Mesenchymal stem cell (in vitro differentiated cells and primary cell): ENCODE measurements at regions not wholly inside any gene's neighbourhood (a gene's known extent, or its start where the extent isn't known, plus 50 kb on each side); places are given as distances from the start of the nearest gene placed in this dataset.
A peak's percentile ranks its signal among the peaks of the same experiment; 100 is the strongest.

Experiments used
- DNase-seq: peaks from one replicate; pipeline ENCODE4 v3.0.0-alpha.2; 2013
- H2AFZ ChIP-seq: one replicate; pipeline ENCODE4 v1.6.1; 2013; ENCODE audit warnings: low read depth, mild to moderate bottlenecking, control low read depth, inconsistent platforms, low read length, moderate library complexity
- H2AK5ac ChIP-seq: 2 replicates; pipeline ENCODE4 v1.6.1; 2013; ENCODE audit warnings: low read length, moderate library complexity, mild to moderate bottlenecking, inconsistent platforms; ENCODE audit not compliant: severe bottlenecking
- H2BK120ac ChIP-seq: one replicate; pipeline ENCODE4 v1.6.1; 2013; ENCODE audit warnings: low read depth, mild to moderate bottlenecking, inconsistent platforms, low read length, moderate library complexity
- H2BK12ac ChIP-seq, 2 experiments: one replicate each; pipeline ENCODE4 v1.6.1; 2013; ENCODE audit warnings: inconsistent platforms in 2 of 2, low read length in 2 of 2, mild to moderate bottlenecking in 2 of 2, moderate library complexity in 2 of 2, control low read depth in 1 of 2
- H2BK15ac ChIP-seq: one replicate; pipeline ENCODE4 v1.6.1; 2013; ENCODE audit warnings: mild to moderate bottlenecking, low read depth, inconsistent platforms; ENCODE audit not compliant: poor library complexity, severe bottlenecking
- H2BK5ac ChIP-seq: 2 replicates; pipeline ENCODE4 v1.6.1; 2013; ENCODE audit warnings: low read depth, mild to moderate bottlenecking, low read length, control low read depth, inconsistent platforms; ENCODE audit not compliant: poor library complexity, severe bottlenecking
- H3K14ac ChIP-seq, 2 experiments: one replicate each; pipeline ENCODE4 v1.6.1; 2013; ENCODE audit warnings: inconsistent platforms in 2 of 2, low read length in 2 of 2, control low read depth in 1 of 2, mild to moderate bottlenecking in 1 of 2, moderate library complexity in 1 of 2
- H3K18ac ChIP-seq, 2 experiments: one replicate each; pipeline ENCODE4 v1.6.1; 2013; ENCODE audit warnings: inconsistent platforms in 2 of 2, low read length in 2 of 2, control low read depth in 1 of 2, low read depth in 1 of 2, mild to moderate bottlenecking in 1 of 2
- H3K23ac ChIP-seq, 2 experiments: one replicate each; pipeline ENCODE4 v1.6.1; 2013; ENCODE audit warnings: inconsistent platforms in 2 of 2, low read length in 2 of 2, mild to moderate bottlenecking in 2 of 2, moderate library complexity in 2 of 2, control low read depth in 1 of 2
- H3K27ac ChIP-seq: 2 replicates; pipeline ENCODE4 v1.5.1; 2013; ENCODE audit warnings: mild to moderate bottlenecking, moderate library complexity, low read length, control low read depth, inconsistent platforms; ENCODE audit not compliant: poor library complexity, severe bottlenecking
- H3K27me3 ChIP-seq, 2 experiments: 2 replicates each; pipeline versions ENCODE4 v1.6.1 to v1.7.0; 2013; ENCODE audit warnings: low read length in 2 of 2, mild to moderate bottlenecking in 2 of 2, moderate library complexity in 2 of 2, control low read depth in 1 of 2, inconsistent platforms in 1 of 2; ENCODE audit not compliant: control insufficient read depth in 1 of 2, insufficient read depth in 1 of 2
- H3K36me3 ChIP-seq, 2 experiments: 2 replicates each; pipeline versions ENCODE4 v1.6.1 to v1.7.0; 2013; ENCODE audit warnings: low read length in 2 of 2, control low read depth in 1 of 2, inconsistent platforms in 1 of 2, low read depth in 1 of 2, mild to moderate bottlenecking in 1 of 2; ENCODE audit not compliant: insufficient read depth in 2 of 2, control insufficient read depth in 1 of 2
- H3K4ac ChIP-seq, 2 experiments: one replicate each; pipeline ENCODE4 v1.6.1; 2013; ENCODE audit warnings: inconsistent platforms in 2 of 2, low read length in 2 of 2, mild to moderate bottlenecking in 2 of 2, moderate library complexity in 2 of 2, control low read depth in 1 of 2, low read depth in 1 of 2
- H3K4me1 ChIP-seq: 2 replicates; pipeline ENCODE4 v1.6.1; 2013; ENCODE audit warnings: low read depth, low read length, control low read depth; ENCODE audit not compliant: control insufficient read depth, insufficient read depth
- H3K4me2 ChIP-seq: 2 replicates; pipeline ENCODE4 v1.6.1; 2013; ENCODE audit warnings: low read length, mild to moderate bottlenecking, inconsistent platforms; ENCODE audit not compliant: poor library complexity, severe bottlenecking
- H3K4me3 ChIP-seq, 2 experiments: 2 replicates each; pipeline versions ENCODE4 v1.5.1 to v1.7.0; 2013; ENCODE audit warnings: low read length in 2 of 2, mild to moderate bottlenecking in 2 of 2, control low read depth in 1 of 2, low read depth in 1 of 2; ENCODE audit not compliant: insufficient read depth in 1 of 2
- H3K79me1 ChIP-seq: replicated peaks from 2 replicates; pipeline ENCODE4 v1.6.1; 2013; ENCODE audit warnings: mild to moderate bottlenecking, control low read depth, low read length, inconsistent platforms; ENCODE audit not compliant: poor library complexity, severe bottlenecking
- H3K9ac ChIP-seq: 2 replicates; pipeline ENCODE4 v1.7.0; 2013; ENCODE audit warnings: mild to moderate bottlenecking, low read length, moderate library complexity
- H3K9me3 ChIP-seq: 2 replicates; pipeline ENCODE4 v1.7.0; 2013; ENCODE audit warnings: mild to moderate bottlenecking, low read length; ENCODE audit not compliant: control insufficient read depth
- H4K8ac ChIP-seq: one replicate; pipeline ENCODE4 v1.6.1; 2013; ENCODE audit warnings: inconsistent platforms, mild to moderate bottlenecking, low read length, moderate library complexity
- H4K91ac ChIP-seq: one replicate; pipeline ENCODE4 v1.6.1; 2013; ENCODE audit warnings: mild to moderate bottlenecking, low read length, inconsistent platforms
- WGBS: methylation state at CpG from one replicate; pipeline ENCODE4 v1.1.7; 2013; ENCODE audit warnings: mixed read lengths; 5-methylcytosine and 5-hydroxymethylcytosine counted together

DNA sequence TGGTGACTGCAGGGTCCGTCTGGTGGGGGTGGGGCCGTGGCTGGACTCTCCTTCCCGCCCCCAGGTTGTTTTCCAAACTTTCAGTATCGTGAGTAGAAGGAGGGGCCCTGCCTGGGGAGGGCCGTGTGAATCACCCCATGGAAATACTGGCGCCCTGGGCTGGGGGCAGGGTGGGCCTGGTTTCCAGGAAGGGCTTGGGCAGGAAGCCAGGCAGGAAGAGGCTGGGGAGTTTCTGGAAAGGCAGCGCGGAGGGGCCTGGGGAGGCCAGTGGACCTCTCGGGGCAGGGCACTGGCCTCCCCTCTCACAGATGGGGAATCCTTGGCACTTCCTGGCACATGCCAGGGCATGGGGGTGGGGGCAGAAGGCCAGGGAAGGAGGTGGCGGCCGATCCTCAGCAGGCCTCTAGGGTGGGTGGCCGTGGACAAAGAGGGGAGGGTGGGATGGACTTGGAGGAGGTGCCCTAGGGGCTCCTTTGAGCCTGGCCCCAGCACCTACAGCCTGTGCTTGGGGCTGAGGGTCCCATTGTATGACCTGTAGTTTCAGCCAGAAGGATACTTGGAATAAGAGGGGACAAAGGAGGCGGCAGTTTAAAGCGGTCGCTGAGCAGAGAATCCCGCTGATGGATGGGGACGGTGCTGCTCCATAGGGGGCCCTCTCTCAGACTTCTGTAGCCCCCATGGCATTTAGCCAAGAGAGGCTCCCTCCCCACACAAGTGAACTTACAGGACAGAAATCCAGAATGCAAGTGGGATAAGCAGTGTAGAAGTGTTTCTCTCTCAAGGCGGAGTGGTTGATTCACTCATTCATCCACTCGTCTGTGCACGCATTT, 56.5 kb upstream of the GATA2 start:
- Histone ChIP-seq H3K9me3 (no peaks in the 10 kb centered on the region), H2BK120ac (peak overlapping the region; percentile 97), H3K27me3 (peaks cover 16 to 17% of the 10 kb centered on the region in 2 experiments), H2BK12ac (peak overlapping the region; percentile 66 to 97), H3K36me3 (no peaks in the 10 kb centered on the region), H4K8ac (peak overlapping the region; percentile 96), H3K4ac (peak overlapping the region; percentile 39 to 77), H2BK15ac (peak overlapping the region; percentile 80), H2AK5ac (no peak overlapping the region), H4K91ac (peak overlapping the region; percentile 99), H3K4me2 (no peak overlapping the region), H3K18ac (peak overlapping the region; percentile 76 to 98), H2BK5ac (no peak overlapping the region), H3K9ac (peak overlapping the region; percentile 32), H3K14ac (peak overlapping the region in 1 of 2 experiments; percentile 37), H3K4me1 (peaks cover 13% of the 10 kb centered on the region), H3K23ac (no peak overlapping the region), H3K4me3 (no peak overlapping the region), H3K79me1 (no peaks in the 10 kb centered on the region), H3K27ac (no peak overlapping the region), H2AFZ (peak overlapping the region; percentile 60)
- DNase-seq = peak; percentile 88
- WGBS = 48% methylated on average over 19 of the region's 20 CpGs

DNA sequence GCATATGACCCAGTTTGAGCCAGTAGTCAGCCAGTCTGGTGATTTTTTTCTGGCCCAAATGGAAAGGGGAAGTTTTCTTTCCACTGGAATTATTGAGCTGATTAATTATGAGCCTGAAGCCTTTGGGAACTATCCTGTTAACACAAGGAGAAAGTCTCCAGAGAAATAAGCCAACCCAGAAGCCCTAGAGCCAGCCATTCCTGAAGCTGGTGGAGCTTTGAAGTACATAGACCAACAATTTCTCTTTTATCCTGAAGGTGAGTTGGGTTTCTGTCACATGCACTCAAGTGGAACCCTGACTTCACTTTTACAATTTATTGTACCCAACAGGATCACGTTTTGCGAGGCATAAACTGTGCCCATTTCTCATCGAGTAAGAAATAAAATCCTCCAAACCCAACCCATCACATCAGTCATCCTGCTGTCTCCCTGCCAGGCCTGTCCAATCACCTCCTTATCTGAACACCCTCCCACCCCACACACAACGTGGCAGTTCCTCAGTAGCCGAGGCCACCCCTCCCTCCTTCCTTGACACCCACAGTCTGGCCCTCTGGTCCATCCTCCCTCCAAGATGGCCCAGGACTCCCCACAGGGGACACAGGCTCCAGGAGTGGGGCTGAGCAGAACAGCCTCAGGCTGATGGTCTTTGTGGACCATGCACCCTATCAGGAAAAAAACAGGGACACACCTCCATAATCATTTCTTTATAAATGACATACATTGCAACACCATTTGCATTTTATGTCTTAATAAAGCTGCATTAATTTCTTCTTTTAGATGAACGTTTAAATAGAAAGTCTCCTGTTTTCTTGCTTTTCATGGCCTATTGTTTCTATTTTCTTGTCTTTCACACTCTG, 55.7 kb upstream of the GATA2 start:
- H3K79me1 ChIP-seq = no peaks in the 10 kb centered on the region
- H3K4ac ChIP-seq = peak overlapping the region; percentile 90 to 97
- no peaks in the 10 kb centered on the region for H3K9me3 ChIP-seq
- no peak overlapping the region for H3K4me3 ChIP-seq
- WGBS = 81% methylated on average over 5 of the region's 6 CpGs
- peak overlapping the region in 1 of 2 experiments; percentile 89 for H3K14ac ChIP-seq
- H2BK120ac ChIP-seq = peak overlapping the region; percentile 88
- H2BK12ac ChIP-seq = peak overlapping the region; percentile 82 to 99
- peaks cover 8% of the 10 kb centered on the region in 2 experiments for H3K27me3 ChIP-seq
- peak overlapping the region; percentile 97 for H4K91ac ChIP-seq
- H3K27ac ChIP-seq = no peak overlapping the region
- no peak overlapping the region for H2BK5ac ChIP-seq
- H3K9ac ChIP-seq = peak overlapping the region; percentile 32
- peak overlapping the region; percentile 93 for H3K18ac ChIP-seq
- peak overlapping the region; percentile 83 for H2AFZ ChIP-seq
- no peak for DNase-seq
- no peak overlapping the region for H3K4me2 ChIP-seq
- peak overlapping the region; percentile 44 for H2BK15ac ChIP-seq
- H3K23ac ChIP-seq = peak overlapping the region in 1 of 2 experiments; percentile 92
- no peaks in the 10 kb centered on the region for H3K36me3 ChIP-seq
- peak overlapping the region; percentile 96 for H4K8ac ChIP-seq
- H2AK5ac ChIP-seq = peak overlapping the region; percentile 45
- H3K4me1 ChIP-seq = peaks cover 13% of the 10 kb centered on the region

DNA sequence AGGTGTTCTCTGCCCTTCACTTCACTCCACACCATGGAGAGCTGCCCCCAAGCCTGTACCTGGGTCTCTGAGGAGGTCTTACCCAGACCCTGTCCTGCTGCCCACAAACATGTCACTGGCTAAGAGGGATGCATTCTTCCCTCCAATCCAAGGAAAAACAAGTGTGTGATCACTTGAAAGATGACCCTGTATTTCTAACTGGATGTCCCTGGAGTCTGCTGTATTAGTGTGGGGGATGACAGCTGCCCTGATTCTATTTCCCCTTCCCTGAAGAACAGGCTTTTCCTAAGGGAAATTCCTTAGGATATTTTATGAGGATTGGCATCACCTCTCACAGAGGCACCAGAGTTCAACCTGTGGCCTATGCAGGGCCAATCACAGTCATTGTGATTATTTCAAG, 55.0 kb upstream of the GATA2 start:
- H3K36me3 ChIP-seq = no peaks in the 10 kb centered on the region

More for the DNA sequence above, 55.0 kb upstream of the GATA2 start:
- DNase-seq = no peak
- Histone ChIP-seq H4K91ac (peak overlapping the region; percentile 34), H3K4me2 (no peak overlapping the region), H3K27me3 (peaks cover 5 to 7% of the 10 kb centered on the region in 2 experiments), H3K4ac (no peak overlapping the region), H3K4me3 (no peak overlapping the region), H4K8ac (no peak overlapping the region), H3K4me1 (peaks cover 13% of the 10 kb centered on the region), H3K9me3 (peaks cover 6% of the 10 kb centered on the region), H2BK120ac (peak overlapping the region; percentile 51), H3K14ac (no peak overlapping the region), H2AK5ac (no peak overlapping the region), H3K18ac (peak overlapping the region in 1 of 2 experiments; percentile 31), H2AFZ (no peak overlapping the region), H3K23ac (no peak overlapping the region), H3K27ac (no peak overlapping the region), H3K9ac (no peak overlapping the region), H2BK12ac (peak overlapping the region; percentile 49 to 85), H2BK5ac (no peak overlapping the region), H2BK15ac (peak overlapping the region; percentile 26), H3K79me1 (no peaks in the 10 kb centered on the region)
